ENCODE measurements at regions not wholly inside any gene's neighbourhood (a gene's known extent, or its start where the extent isn't known, plus 50 kb on each side); places are given as distances from the start of the nearest gene placed in this dataset.

DNA sequence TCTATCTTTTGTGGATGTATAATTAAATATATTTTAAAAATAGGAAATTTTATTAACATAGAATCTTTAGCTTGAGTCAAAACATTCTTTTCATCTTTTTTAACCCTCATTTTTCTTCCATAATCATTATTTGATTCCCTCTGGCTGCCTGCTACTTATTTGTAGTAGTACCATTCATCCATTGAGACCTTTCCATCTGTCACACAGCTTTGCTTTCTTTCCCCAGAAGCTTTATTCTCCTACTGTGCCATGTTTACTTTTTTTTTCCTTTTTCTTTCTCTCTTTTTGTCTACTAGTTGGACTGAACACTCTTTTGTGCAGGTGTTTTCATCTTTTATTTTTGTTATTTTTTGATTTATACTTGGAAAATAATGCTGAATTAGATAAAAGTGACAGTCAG, 522.6 kb upstream of the MMS22L start:
- TF ChIP-seq IKZF1 (conservative IDR thresholded peaks at IDR 0.05) (no peak), SP1 (IDR thresholded peaks at IDR 0.05; ENCODE audit: low read depth, low read length) (no peak), HDAC2 (IDR thresholded peaks at IDR 0.05) (no peak), TBL1XR1 (IDR thresholded peaks at IDR 0.05; ENCODE audit: low read depth, low read length) (no peak), ZNF207 (IDR thresholded peaks at IDR 0.05; ENCODE audit: borderline replicate concordance) (no peak), YY1 (IDR thresholded peaks at IDR 0.05; ENCODE audit: low read depth, low read length) (no peak)

Data from GM12878 (cell line).